ENCODE measurements at regions not wholly inside any gene's neighbourhood (a gene's known extent, or its start where the extent isn't known, plus 50 kb on each side); places are given as distances from the start of the nearest gene placed in this dataset.

- intact Hi-C loops (cut with DNase I), result no loop called here
- Histone ChIP-seq H3K4me1 (no peaks in the 10 kb centered on the region), H3K9me3 (no peaks in the 10 kb centered on the region), H3K4me3 (no peak overlapping the region), H3K27me3 (ENCODE audit: low read depth) (no peaks in the 10 kb centered on the region), H3K27ac (no peak overlapping the region), H3K36me3 (no peaks in the 10 kb centered on the region)
- TF ChIP-seq CTCF (IDR thresholded peaks at IDR 0.05), result no peak
- no peak for ATAC-seq
- DNase-seq, result no peak
Measured at GRCh38 chr1:116460783-116461376, 87.8 kb downstream of the ATP1A1 start.

- Histone ChIP-seq H3K27ac (no peak overlapping the region), H3K36me3 (no peaks in the 10 kb centered on the region), H3K27me3 (ENCODE audit: low read depth) (no peaks in the 10 kb centered on the region), H3K4me3 (no peak overlapping the region), H3K4me1 (no peaks in the 10 kb centered on the region), H3K9me3 (no peaks in the 10 kb centered on the region)
- DNase-seq, result no peak
- no peak for ATAC-seq
- TF ChIP-seq CTCF (IDR thresholded peaks at IDR 0.05), result no peak
- intact Hi-C loops (cut with DNase I), result no loop called here
Measured at GRCh38 chr1:116461723-116462122, 88.7 kb downstream of the ATP1A1 start.

GRCh38 chr1:116462722-116463121 lies 89.7 kb downstream of the ATP1A1 start:
- Histone ChIP-seq H3K9me3 (no peaks in the 10 kb centered on the region), H3K4me3 (no peak overlapping the region), H3K27ac (no peak overlapping the region), H3K27me3 (ENCODE audit: low read depth) (no peaks in the 10 kb centered on the region), H3K4me1 (no peaks in the 10 kb centered on the region), H3K36me3 (no peaks in the 10 kb centered on the region)
- intact Hi-C loops (cut with DNase I), result no loop called here
- DNase-seq (no peak), ATAC-seq (no peak)
- no peak for TF ChIP-seq CTCF (IDR thresholded peaks at IDR 0.05)

- Histone ChIP-seq H3K4me3 (no peak overlapping the region), H3K9me3 (no peaks in the 10 kb centered on the region), H3K27me3 (ENCODE audit: low read depth) (no peaks in the 10 kb centered on the region), H3K4me1 (no peaks in the 10 kb centered on the region), H3K27ac (no peak overlapping the region), H3K36me3 (no peaks in the 10 kb centered on the region)
- ATAC-seq (no peak), DNase-seq (no peak)
- TF ChIP-seq CTCF (IDR thresholded peaks at IDR 0.05), result no peak
- intact Hi-C loops (cut with DNase I), result no loop called here
Measured at GRCh38 chr1:116463730-116464129, 90.7 kb downstream of the ATP1A1 start.

Data from lower lobe of right lung (tissue), 2 donors.